HTR-8/SVneo (cell line): ENCODE measurements at regions not wholly inside any gene's neighbourhood (a gene's known extent, or its start where the extent isn't known, plus 50 kb on each side); places are given as distances from the start of the nearest gene placed in this dataset.

Experiments used
- DNase-seq: peaks from one replicate; pipeline ENCODE4 v3.0.0; 2011; ENCODE audit warnings: low spot score, mixed read lengths; ENCODE audit not compliant: insufficient read length
- FAIRE-seq: peaks from 2 replicates; lab custom pipeline; 2011; peaks lifted over from hg19 to GRCh38; lab: Jason Lieb, UNC

- FAIRE-seq: no peak
- DNase-seq: no peak
Observed at GRCh38 chr14:101196051-101196712, 292.7 kb upstream of the RTL1 start.

- DNase-seq (no peak), FAIRE-seq (no peak)
Observed at GRCh38 chr14:101196795-101197590, 293.5 kb upstream of the RTL1 start.

GRCh38 chr14:101197595-101198397 is 294.3 kb upstream of the RTL1 start:
- no peak for DNase-seq
- FAIRE-seq: no peak

GRCh38 chr14:101198398-101199027 is 295.0 kb upstream of the RTL1 start:
- no peak for FAIRE-seq

GRCh38 chr14:101199028-101199770 is 295.7 kb upstream of the RTL1 start:
- FAIRE-seq: no peak
- DNase-seq: no peak

More at GRCh38 chr14:101198398-101199027, 295.0 kb upstream of the RTL1 start:
- no peak for DNase-seq

GRCh38 chr14:101200008-101200649 is 296.6 kb upstream of the RTL1 start:
- FAIRE-seq: no peak
- no peak for DNase-seq

GRCh38 chr14:101200650-101201516 is 297.4 kb upstream of the RTL1 start:
- FAIRE-seq (no peak), DNase-seq (no peak)

GRCh38 chr14:101201535-101202151 is 298.1 kb upstream of the RTL1 start:
- DNase-seq: no peak
- FAIRE-seq: no peak

GRCh38 chr14:101202627-101203404 is 299.3 kb upstream of the RTL1 start:
- DNase-seq (no peak), FAIRE-seq (no peak)

GRCh38 chr14:101206556-101206955 is 303.0 kb upstream of the RTL1 start:
- DNase-seq (no peak), FAIRE-seq (no peak)

GRCh38 chr14:101207041-101207440 is 303.5 kb upstream of the RTL1 start:
- DNase-seq (no peak), FAIRE-seq (no peak)

- DNase-seq (no peak), FAIRE-seq (no peak)
Observed at GRCh38 chr14:101207897-101208296, 304.4 kb upstream of the RTL1 start.

GRCh38 chr14:101209594-101209993 is 306.1 kb upstream of the RTL1 start:
- DNase-seq (no peak), FAIRE-seq (no peak)

GRCh38 chr14:101215266-101215665 is 311.7 kb upstream of the RTL1 start:
- DNase-seq (no peak), FAIRE-seq (no peak)

GRCh38 chr14:101215927-101216326 is 312.4 kb upstream of the RTL1 start:
- no peak for DNase-seq

GRCh38 chr14:101216366-101217079 is 313.0 kb upstream of the RTL1 start:
- DNase-seq (no peak), FAIRE-seq (no peak)

More at GRCh38 chr14:101215927-101216326, 312.4 kb upstream of the RTL1 start:
- no peak for FAIRE-seq

GRCh38 chr14:101217080-101217463 is 313.6 kb upstream of the RTL1 start:
- FAIRE-seq (no peak), DNase-seq (no peak)
